ENCODE measurements at regions not wholly inside any gene's neighbourhood (a gene's known extent, or its start where the extent isn't known, plus 50 kb on each side); places are given as distances from the start of the nearest gene placed in this dataset.

GRCh38 chrX:46278572-46278971 is 266.6 kb downstream of the ZNF674 start:
- H3K27ac Mint-ChIP-seq = no peak overlapping the region; a peak in 1 of 7 replicates
- Histone ChIP-seq H2BK15ac (ENCODE audit: low read depth, low read length) (no peak overlapping the region), H3K4me1 (ENCODE audit: insufficient read depth, low read length) (no peaks in the 10 kb centered on the region; the same call in 1 of the 2 replicates), H3K27me3 (ENCODE audit: insufficient read depth, low read length) (no peaks in the 10 kb centered on the region; the same call in 1 of the 2 replicates), H4K5ac (ENCODE audit: insufficient read length, low read depth, low read length) (no peak overlapping the region), H3K27ac (ENCODE audit: insufficient read length, low read depth, low read length) (no peak overlapping the region), H2AK5ac (ENCODE audit: insufficient read length, low read length) (no peak overlapping the region), H3K14ac (ENCODE audit: insufficient read depth, low read length) (no peak overlapping the region), H2BK20ac (ENCODE audit: low read depth, low read length, poor library complexity, severe bottlenecking) (no peak overlapping the region), H4K20me1 (ENCODE audit: control insufficient read depth, insufficient read depth, insufficient read length) (no peaks in the 10 kb centered on the region), H3K79me1 (ENCODE audit: insufficient read depth, low read depth, low read length, poor library complexity, severe bottlenecking) (no peaks in the 10 kb centered on the region), H2BK12ac (ENCODE audit: insufficient read length, low read depth, low read length) (no peak overlapping the region), H3K79me2 (ENCODE audit: insufficient read depth, low read length) (no peaks in the 10 kb centered on the region), H2AFZ (ENCODE audit: low read length) (no peak overlapping the region), H3K9me3 (ENCODE audit: control insufficient read depth, low read depth, low read length) (no peaks in the 10 kb centered on the region), H3K4me2 (ENCODE audit: insufficient read depth, insufficient read length, low read length) (no peak overlapping the region), H3K56ac (ENCODE audit: insufficient read length, low read depth, low read length) (no peak overlapping the region), H3T11ph (ENCODE audit: low read length) (no peak overlapping the region), H3K18ac (ENCODE audit: insufficient read length, low read depth, low read length) (no peak overlapping the region), H3K23ac (ENCODE audit: insufficient read length, low read depth, low read length) (no peak overlapping the region), H4K8ac (replicated peaks; ENCODE audit: insufficient read length, low read depth, low read length) (no peak overlapping the region), H3K4ac (ENCODE audit: low read depth, low read length) (no peak overlapping the region), H2BK5ac (ENCODE audit: insufficient read length, low read length) (no peak overlapping the region), H4K91ac (ENCODE audit: insufficient read length, low read depth, low read length) (no peak overlapping the region), H3K9ac (ENCODE audit: extremely low read depth, insufficient read length, low read length) (no peak overlapping the region), H3K23me2 (ENCODE audit: insufficient read length, low read depth, low read length, poor library complexity, severe bottlenecking) (peaks cover 2% of the 10 kb centered on the region), H2BK120ac (ENCODE audit: low read depth, low read length, poor library complexity, severe bottlenecking) (no peak overlapping the region)
- no peak overlapping the region for H3K4me3 Mint-ChIP-seq
- H3K27me3 Mint-ChIP-seq (ENCODE audit: low read depth) = peaks cover 1% of the 10 kb centered on the region
- peaks cover 42 to 67% of the 10 kb centered on the region in 2 experiments for H3K9me3 Mint-ChIP-seq
- peaks cover 6 to 10% (median 8%) of the 10 kb centered on the region in 3 experiments; a peak in 6 of 7 replicates for H3K36me3 Mint-ChIP-seq (ENCODE audit: insufficient read depth in 1 of 3, low read depth in 3 of 3)
- no peak for TF ChIP-seq CTCF (conservative IDR thresholded peaks at IDR 0.05)
- peaks cover 10 to 12% of the 10 kb centered on the region in 2 experiments for H3K4me1 Mint-ChIP-seq
- DNase-seq = no peak
- no CpG with 5 or more reads among the region's 2 CpGs for WGBS (ENCODE audit: extremely low coverage, insufficient read length, low lambda C conversion rate)
